KMS-11 (cell line): ENCODE measurements at regions not wholly inside any gene's neighbourhood (a gene's known extent, or its start where the extent isn't known, plus 50 kb on each side); places are given as distances from the start of the nearest gene placed in this dataset.

ENCODE experiments used
- H2AFZ ChIP-seq: fragments of 200-600 bp; sonication (generic); 2 replicates; pipeline ENCODE4 v1.6.1; 2016; ENCODE audit warnings: antibody characterized with exemption, mixed run types, low read depth
- H3K27ac ChIP-seq: fragments of 200-600 bp; sonication (generic); 2 replicates; pipeline ENCODE4 v1.6.1; 2016; ENCODE audit warnings: mild to moderate bottlenecking, mixed run types
- H3K27me3 ChIP-seq: fragments of 200-600 bp; sonication (generic); 2 replicates; pipeline ENCODE4 v1.6.1; 2017; ENCODE audit warnings: mild to moderate bottlenecking, low read depth, mixed run types, moderate library complexity; ENCODE audit not compliant: insufficient read depth
- H3K36me3 ChIP-seq: fragments of 200-600 bp; sonication (generic); 2 replicates; pipeline ENCODE4 v1.6.1; 2017; ENCODE audit warnings: mild to moderate bottlenecking, mixed run types; ENCODE audit not compliant: insufficient read depth
- H3K4me1 ChIP-seq: fragments of 200-600 bp; sonication (generic); 2 replicates; pipeline ENCODE4 v1.6.1; 2016; ENCODE audit warnings: mild to moderate bottlenecking, low read depth, mixed run types; ENCODE audit not compliant: poor library complexity, severe bottlenecking
- H3K4me2 ChIP-seq: fragments of 200-600 bp; sonication (generic); 2 replicates; pipeline ENCODE4 v1.7.0; 2016; ENCODE audit warnings: mild to moderate bottlenecking, mixed run types
- H3K4me3 ChIP-seq: fragments of 200-600 bp; sonication (generic); IDR thresholded peaks from 2 replicates; pipeline ENCODE4 v1.6.1; 2017; ENCODE audit warnings: low read depth, low read length, mixed read lengths; ENCODE audit not compliant: insufficient read depth
- H3K79me2 ChIP-seq: fragments of 200-600 bp; sonication (generic); 2 replicates; pipeline ENCODE4 v1.6.1; 2016; ENCODE audit warnings: low read depth, mixed run types; ENCODE audit not compliant: insufficient read depth
- H3K9ac ChIP-seq: fragments of 200-600 bp; sonication (generic); 2 replicates; pipeline ENCODE4 v1.6.1; 2016; ENCODE audit warnings: mild to moderate bottlenecking, mixed run types
- H4K20me1 ChIP-seq: fragments of 200-600 bp; sonication (generic); 2 replicates; pipeline ENCODE4 v1.6.1; 2016; ENCODE audit warnings: mild to moderate bottlenecking, mixed run types; ENCODE audit not compliant: insufficient read depth
- TF ChIP-seq, protein P1 (sequence below): fragments of 200-600 bp; sonication (generic); conservative IDR thresholded peaks from 2 replicates; pipeline ENCODE4 v1.6.1; 2017; ENCODE audit warnings: low read depth, mild to moderate bottlenecking, antibody characterized with exemption, low read length, moderate library complexity, mixed read lengths

DNA sequence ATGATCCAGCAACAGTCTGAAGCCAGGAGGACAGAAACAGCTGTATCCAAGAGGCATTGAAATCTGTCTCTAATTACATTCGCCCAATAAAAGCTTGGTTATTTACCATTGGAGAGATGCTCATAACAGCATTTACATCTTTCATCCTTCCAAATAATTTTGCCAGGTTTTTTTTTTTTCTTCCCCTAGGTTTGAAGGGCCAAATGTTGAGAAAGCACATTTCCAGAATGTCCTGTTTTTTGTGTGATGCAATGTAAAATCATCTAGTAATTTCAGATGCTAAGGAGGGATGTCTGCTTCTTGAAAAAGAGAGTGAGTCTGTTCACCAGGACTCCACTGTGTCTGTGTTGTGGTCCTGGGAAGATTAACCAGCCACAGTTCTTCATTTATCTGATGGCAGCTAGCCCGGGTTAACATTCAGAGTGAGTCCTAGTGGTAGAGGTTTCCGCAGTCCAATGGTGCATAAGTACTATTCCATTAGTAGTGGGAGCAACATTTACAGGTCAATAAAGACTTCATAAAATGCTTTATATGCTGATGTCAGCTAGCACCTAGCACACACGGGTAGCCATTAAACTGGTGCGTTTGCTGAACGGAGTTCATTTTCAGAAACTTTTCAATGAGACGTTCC is 406.8 kb downstream of the STIM2 start:
- no peaks in the 10 kb centered on the region for H4K20me1 ChIP-seq
- TF ChIP-seq, protein P1, sequence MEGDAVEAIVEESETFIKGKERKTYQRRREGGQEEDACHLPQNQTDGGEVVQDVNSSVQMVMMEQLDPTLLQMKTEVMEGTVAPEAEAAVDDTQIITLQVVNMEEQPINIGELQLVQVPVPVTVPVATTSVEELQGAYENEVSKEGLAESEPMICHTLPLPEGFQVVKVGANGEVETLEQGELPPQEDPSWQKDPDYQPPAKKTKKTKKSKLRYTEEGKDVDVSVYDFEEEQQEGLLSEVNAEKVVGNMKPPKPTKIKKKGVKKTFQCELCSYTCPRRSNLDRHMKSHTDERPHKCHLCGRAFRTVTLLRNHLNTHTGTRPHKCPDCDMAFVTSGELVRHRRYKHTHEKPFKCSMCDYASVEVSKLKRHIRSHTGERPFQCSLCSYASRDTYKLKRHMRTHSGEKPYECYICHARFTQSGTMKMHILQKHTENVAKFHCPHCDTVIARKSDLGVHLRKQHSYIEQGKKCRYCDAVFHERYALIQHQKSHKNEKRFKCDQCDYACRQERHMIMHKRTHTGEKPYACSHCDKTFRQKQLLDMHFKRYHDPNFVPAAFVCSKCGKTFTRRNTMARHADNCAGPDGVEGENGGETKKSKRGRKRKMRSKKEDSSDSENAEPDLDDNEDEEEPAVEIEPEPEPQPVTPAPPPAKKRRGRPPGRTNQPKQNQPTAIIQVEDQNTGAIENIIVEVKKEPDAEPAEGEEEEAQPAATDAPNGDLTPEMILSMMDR, result no peak

DNA sequence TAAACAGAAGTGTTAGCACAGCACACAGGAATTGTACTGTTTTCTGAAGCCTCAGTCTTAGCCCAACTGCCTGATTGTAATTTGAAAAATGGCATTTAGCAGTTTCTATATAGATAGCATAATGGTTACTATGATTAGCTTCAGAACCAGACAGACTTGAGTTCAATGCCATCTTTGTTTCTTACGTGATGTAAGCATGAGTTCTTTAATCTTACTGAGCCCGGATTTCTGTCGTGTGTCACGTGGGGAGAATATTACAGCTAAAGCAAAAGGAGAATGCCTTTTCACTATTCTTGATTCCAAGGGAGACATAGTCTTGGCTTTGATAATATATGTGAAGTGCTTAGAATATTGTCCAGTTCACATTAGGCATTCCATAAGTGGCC is 407.3 kb downstream of the STIM2 start:
- H3K36me3 ChIP-seq, result no peaks in the 10 kb centered on the region
- no peaks in the 10 kb centered on the region for H3K4me1 ChIP-seq
- H3K9ac ChIP-seq, result no peak overlapping the region
- H4K20me1 ChIP-seq, result no peaks in the 10 kb centered on the region
- H3K79me2 ChIP-seq, result no peaks in the 10 kb centered on the region
- TF ChIP-seq, protein P1, result no peak
- H3K27ac ChIP-seq, result no peak overlapping the region
- H2AFZ ChIP-seq, result no peak overlapping the region
- no peak overlapping the region for H3K4me2 ChIP-seq
- no peak overlapping the region for H3K4me3 ChIP-seq
- H3K27me3 ChIP-seq, result no peaks in the 10 kb centered on the region

More for the DNA sequence above, 406.8 kb downstream of the STIM2 start:
- Histone ChIP-seq H3K4me3 (no peak overlapping the region), H3K27me3 (no peaks in the 10 kb centered on the region), H3K27ac (no peak overlapping the region), H3K79me2 (no peaks in the 10 kb centered on the region), H2AFZ (no peak overlapping the region), H3K36me3 (no peaks in the 10 kb centered on the region), H3K4me2 (no peak overlapping the region), H3K9ac (no peak overlapping the region), H3K4me1 (no peaks in the 10 kb centered on the region)

DNA sequence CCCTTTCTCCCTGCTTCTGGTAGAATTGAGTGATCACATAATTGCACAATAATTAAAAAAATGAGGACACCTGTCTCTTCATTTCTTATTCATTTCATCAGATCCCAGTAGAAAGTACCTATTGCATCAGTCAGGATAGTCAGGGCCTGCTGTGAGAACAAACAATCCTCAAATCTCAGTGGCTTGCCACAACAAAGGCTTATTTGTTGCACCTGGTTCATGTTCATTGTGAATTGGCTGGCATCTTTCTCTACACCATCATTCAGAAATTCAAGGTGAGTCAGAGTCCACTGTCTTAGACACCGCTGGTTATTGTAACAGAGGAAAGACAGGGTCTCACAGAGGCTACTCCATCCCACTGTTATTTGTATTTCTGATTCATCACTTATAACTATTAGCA is 409.8 kb downstream of the STIM2 start:
- H3K4me2 ChIP-seq, result no peak overlapping the region
- H3K9ac ChIP-seq, result no peak overlapping the region
- H3K4me3 ChIP-seq, result no peak overlapping the region
- no peaks in the 10 kb centered on the region for H3K79me2 ChIP-seq
- no peak overlapping the region for H3K27ac ChIP-seq
- H4K20me1 ChIP-seq, result no peaks in the 10 kb centered on the region
- H2AFZ ChIP-seq, result no peak overlapping the region
- H3K27me3 ChIP-seq, result no peaks in the 10 kb centered on the region
- no peaks in the 10 kb centered on the region for H3K4me1 ChIP-seq
- TF ChIP-seq, protein P1, result no peak
- H3K36me3 ChIP-seq, result no peaks in the 10 kb centered on the region

DNA sequence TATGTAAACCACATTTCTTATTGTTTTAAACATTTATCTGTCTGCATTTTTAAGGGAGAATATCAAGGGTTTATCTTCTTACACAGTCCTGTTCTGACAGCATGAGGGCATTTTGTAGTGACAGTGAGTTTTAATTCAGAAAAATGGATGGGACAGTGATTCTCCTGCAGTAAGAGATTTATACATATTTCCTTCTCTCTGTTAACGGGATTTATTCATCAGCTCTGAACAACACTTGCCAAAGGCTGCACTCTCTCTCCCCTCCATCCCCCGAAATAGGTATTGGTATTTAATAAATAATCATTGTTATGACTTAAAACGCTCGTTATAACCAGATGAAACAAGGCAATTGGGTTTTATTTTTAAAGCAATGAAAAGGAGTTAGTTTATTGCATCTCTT is 410.9 kb downstream of the STIM2 start:
- no peaks in the 10 kb centered on the region for H3K36me3 ChIP-seq
- no peaks in the 10 kb centered on the region for H3K79me2 ChIP-seq
- no peaks in the 10 kb centered on the region for H4K20me1 ChIP-seq
- no peak overlapping the region for H2AFZ ChIP-seq
- H3K27ac ChIP-seq, result no peak overlapping the region
- H3K9ac ChIP-seq, result no peak overlapping the region
- H3K4me1 ChIP-seq, result no peaks in the 10 kb centered on the region
- no peaks in the 10 kb centered on the region for H3K27me3 ChIP-seq
- TF ChIP-seq, protein P1, result no peak
- no peak overlapping the region for H3K4me3 ChIP-seq
- no peak overlapping the region for H3K4me2 ChIP-seq
